ENCODE measurements at regions not wholly inside any gene's neighbourhood (a gene's known extent, or its start where the extent isn't known, plus 50 kb on each side); places are given as distances from the start of the nearest gene placed in this dataset.
A peak's percentile ranks its signal among the peaks of the same experiment; 100 is the strongest.

DNA sequence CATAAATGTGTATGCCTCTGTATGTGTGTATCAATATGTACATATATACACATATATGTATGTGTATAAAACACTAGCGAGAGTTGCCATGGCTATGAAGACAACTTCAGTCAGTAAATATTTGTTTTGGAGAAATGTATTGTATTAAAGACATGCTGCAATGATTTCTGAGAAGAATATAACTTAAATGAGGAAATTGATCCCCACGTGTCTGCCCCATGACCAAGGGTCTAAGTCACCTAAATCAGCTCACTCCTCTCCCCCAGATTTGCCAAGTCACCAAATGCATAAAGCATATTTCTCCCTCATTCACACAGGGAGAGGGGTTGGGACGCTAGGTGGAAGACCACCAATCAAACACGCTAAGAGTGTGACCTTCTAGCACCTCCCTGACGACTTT, 58.3 kb upstream of the LYST start:
- DNase-seq (ENCODE audit: low spot score), result no peak

DNA sequence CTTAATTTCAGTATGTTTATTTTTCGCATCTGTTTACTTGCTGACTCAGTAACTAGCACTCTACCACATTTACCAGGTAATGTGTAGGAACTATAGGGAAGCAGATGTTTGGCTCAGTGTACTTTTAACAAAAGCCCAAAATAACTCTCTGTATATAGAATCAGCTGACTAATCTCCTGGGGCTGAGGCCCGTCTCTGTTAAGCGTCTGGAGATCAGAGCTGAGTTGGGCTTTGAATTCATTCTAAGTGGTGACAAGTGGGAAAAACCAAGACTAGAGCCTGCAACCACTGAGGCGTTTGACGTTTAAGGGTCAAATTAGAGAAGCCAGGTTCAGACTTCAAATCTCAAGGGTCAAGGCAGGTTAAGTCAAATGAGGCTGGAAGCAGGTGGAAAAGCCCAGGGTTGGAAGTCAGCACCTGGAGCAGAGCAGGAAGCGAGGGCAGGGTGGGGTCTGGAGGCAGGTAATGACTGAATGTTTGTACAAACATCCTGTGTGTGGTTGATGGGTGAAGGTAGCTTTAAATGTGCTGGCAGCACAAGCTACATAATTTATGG, 56.8 kb upstream of the LYST start:
- DNase-seq (ENCODE audit: low spot score), result no peak

DNA sequence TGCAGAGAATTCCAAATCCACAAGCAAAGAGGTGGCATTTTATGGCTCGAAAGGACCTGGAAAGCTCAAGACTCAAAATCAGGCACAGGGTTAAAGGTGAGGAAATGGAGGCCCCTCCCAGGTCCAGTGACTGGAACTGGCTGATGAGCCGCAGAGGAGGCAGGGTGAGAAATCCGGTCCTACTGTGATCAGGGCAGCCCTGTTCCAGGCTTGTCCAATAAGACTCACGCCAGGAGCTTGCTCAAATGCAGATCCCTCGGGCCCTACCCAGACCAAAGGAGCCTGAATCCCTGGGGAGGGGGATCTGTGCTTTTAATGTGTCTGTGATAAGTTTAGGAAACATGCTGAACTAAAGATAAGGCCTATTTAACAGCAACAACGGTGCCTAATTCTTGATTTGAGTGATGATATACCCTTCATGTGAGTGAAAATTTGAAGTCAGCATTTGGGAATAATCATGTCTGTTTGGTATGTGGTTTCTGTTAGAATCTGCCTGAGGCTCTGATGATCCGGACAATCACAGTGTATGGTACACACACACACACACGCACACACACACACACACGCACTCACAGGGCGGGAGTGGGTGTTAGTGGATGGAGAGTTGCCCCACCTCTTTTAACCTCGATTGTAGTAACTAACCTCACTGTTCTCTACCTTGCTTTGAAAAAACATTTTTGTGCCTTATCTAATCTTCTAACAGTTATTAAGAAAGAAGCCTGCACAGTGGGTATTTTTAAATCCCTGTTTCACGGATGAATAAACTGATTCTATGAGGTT, 54.1 kb upstream of the LYST start:
- no peak for DNase-seq (ENCODE audit: low spot score)

DNA sequence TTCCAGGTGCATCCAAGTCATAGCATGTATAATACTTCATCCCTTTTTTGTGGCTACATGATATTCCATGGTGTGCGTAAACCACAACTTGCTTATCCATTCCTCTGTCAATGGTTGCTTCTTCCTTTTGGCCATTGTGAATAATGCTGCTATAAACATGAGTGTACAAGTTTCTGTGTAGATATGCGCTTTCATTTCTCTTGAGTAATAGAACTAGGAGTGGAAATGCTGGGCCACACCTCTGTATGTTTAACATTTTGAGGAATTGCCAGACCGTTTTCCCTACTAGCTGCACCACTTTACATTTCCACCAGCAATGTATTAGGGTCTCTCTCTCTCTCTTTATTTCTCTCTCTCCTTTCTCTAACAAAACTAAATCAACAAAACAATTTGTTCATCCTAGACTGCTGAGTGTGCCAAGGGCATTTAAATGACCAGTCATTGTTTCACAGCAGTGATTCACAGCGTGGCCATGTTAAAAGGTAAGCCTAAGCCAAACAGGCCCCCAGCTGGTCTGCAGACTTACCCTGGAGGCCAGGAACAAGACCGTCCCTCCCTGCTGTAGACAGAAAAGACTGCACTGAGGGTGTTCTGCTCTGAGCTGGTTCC, 53.2 kb upstream of the LYST start:
- DNase-seq (ENCODE audit: low spot score), result no peak

DNA sequence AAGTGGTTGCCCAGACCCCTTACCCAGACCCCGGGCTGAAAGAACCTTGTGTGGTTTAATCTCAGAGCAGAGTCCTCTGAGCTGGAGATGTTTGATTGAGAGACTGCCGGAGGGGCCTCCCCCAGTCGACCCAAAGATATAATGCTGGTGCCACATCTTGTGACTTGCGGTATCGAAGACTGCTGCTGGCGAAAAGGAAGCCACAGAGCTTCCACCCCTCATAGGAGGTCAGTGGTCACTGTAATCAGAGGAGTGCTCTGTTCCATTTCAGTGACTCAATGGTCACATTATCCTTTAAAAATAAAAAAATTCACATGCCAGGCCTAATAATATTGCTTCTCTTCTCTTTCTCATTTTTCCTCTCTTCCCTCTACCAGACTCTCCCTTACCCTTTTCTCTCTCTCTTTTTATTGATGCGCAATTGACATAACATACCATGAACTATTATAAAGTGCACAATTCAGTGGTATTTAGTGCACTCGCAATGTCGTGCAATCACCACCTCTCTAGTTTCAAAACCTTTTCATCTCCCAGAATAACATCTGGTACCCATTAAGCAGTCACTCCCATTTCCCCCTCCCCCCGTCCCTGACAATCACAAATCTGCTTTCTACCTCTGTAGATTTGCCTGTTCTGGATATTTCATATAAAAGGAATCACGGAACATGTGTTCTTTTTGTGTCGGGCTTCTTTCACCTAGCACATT, 52.6 kb upstream of the LYST start:
- DNase-seq (ENCODE audit: low spot score), result no peak

DNA sequence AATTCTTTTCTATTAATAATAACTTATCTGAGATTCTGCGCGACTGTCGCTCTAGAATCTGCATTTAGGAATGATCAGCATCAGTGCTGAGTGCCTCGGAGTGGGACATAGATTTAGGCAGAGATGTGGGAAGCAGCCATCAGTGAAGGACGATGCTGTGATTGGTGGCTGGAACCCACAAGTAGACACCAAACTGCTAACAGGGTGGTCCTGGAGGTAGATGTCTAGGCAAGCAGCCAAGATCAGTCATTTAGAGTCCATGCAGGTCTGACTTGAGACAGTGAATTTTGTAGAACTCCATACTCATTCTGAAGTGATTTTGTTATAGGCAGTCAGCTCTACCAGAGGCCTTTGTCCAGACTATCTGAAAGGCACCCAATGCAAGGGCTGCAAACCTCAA, 51.8 kb upstream of the LYST start:
- no peak for DNase-seq (ENCODE audit: low spot score)

DNA sequence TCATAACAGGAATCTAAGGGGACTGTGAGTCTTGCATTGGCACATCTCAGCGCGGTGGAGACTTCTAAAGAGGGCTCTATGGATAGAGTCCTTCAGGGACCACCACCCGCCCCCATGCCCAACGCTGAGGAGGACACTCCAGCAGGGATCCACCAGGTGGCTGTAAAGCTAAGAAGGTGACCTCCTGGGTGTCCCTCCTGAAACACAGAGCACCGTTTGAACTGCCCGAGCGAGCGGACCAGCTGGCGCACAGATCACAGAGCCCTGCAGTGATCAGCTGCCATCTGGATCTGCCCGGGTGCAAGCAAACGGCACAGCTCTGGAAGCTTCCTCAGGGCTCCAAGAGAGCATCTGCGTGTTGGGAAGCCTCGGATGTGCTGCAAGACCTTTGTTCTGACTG, 51.3 kb upstream of the LYST start:
- peak; percentile 87 for DNase-seq (ENCODE audit: low spot score)

DNA sequence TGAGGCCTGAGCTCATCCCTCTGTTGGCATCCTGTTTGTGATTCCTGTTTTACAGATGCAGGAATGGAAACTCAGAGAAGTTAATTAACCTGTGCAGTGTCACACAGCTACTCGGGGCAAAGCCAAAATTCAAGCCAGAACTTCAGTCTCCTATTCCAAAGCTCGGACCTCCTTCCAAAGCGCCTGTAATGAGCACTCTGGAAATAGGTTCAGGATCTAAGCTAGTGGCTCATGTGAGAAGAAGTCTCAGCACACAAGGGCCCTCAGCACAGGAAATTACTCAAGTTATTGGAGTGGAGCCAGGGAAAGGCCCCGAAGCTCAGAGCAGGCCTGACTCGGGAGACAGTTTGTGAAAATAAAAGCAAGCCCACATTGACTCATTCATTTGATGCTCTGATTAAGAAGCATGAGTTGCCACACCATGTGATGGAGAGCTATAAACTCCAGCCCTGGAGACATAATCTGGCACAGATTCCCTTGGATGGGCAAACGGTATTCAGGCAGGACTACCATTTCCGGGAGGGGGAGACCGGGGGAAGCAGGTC, 50.6 kb upstream of the LYST start:
- DNase-seq (ENCODE audit: low spot score), result peak; percentile 72
